Gastrocnemius medialis (tissue), 4 donors: ENCODE measurements at regions not wholly inside any gene's neighbourhood (a gene's known extent, or its start where the extent isn't known, plus 50 kb on each side); places are given as distances from the start of the nearest gene placed in this dataset.

ENCODE experiments used
- ATAC-seq, 2 donors: fragments of 150-250 bp; one replicate each; pipeline ENCODE4 v1.9.1; 2016
- DNase-seq, 2 donors: peaks; one replicate each; pipeline ENCODE4 v3.0.0-alpha.2; 2019
- H3K27ac ChIP-seq, 4 donors: fragments of 200-600 bp; sonication (generic); 1 replicate in 1 of 4; 2 replicates in 3 of 4; pipeline ENCODE4 v1.5.1; 2016 to 2018; ENCODE audit warnings: mild to moderate bottlenecking in 2 of 4, moderate library complexity in 1 of 4
- H3K27me3 ChIP-seq, 3 donors: fragments of 200-600 bp; sonication (generic) in 2 of 3; 1 replicate in 1 of 3; 2 replicates in 2 of 3; pipeline versions ENCODE4 v1.5.1 to v1.6.0; 2016 to 2019; ENCODE audit warnings: mild to moderate bottlenecking in 1 of 3, moderate library complexity in 1 of 3
- H3K36me3 ChIP-seq, 2 donors: fragments of 200-600 bp; sonication (generic) in 1 of 2; one replicate each; pipeline ENCODE4 v1.5.1; 2017 to 2018
- H3K4me1 ChIP-seq, 2 donors: fragments of 200-600 bp; sonication (generic) in 1 of 2; one replicate each; pipeline ENCODE4 v1.5.1; 2016 to 2017; ENCODE audit warnings: mild to moderate bottlenecking in 2 of 2
- H3K4me3 ChIP-seq, 4 donors: fragments of 200-600 bp; sonication (generic) in 3 of 4; 1 replicate in 1 of 4; 2 replicates in 3 of 4; pipeline ENCODE4 v1.5.1; 2016 to 2019; ENCODE audit warnings: mild to moderate bottlenecking in 2 of 4
- H3K9me3 ChIP-seq, 3 donors: fragments of 200-600 bp; sonication (generic) in 2 of 3; 1 replicate in 1 of 3; 2 replicates in 2 of 3; pipeline ENCODE4 v1.5.1; 2016 to 2019
- CTCF ChIP-seq, 5 experiments: fragments of 450-650 bp in 3 of 5; fragments of 200-600 bp in 2 of 5; sonication (generic) in 2 of 5; IDR thresholded peaks in 4 of 5; conservative IDR thresholded peaks in 1 of 5; 1 replicate in 4 of 5; 2 replicates in 1 of 5; pipeline ENCODE4 v1.5.1; 2016 to 2019; ENCODE audit warnings: antibody characterized with exemption in 5 of 5, mild to moderate bottlenecking in 3 of 5, moderate library complexity in 3 of 5
- POLR2A ChIP-seq, 2 donors: fragments of 450-650 bp; IDR thresholded peaks; one replicate each; pipeline ENCODE4 v1.6.1; 2017; ENCODE audit warnings: antibody characterized with exemption in 2 of 2, mild to moderate bottlenecking in 2 of 2, moderate library complexity in 2 of 2
- in situ Hi-C, 4 donors: fragments of 200-750 bp; cut with MboI; loops; one replicate each; pipeline versions ENCODE4 v1.15.0 to v1.8.0; 2017; ENCODE audit warnings: low sequenced_read_pairs in 4 of 4
- intact Hi-C: fragments of 100-400 bp; cut with DNase I; formaldehyde crosslinking; loops from one replicate; pipeline ENCODE4 v1.15.1; 2023; ENCODE audit warnings: low total_unique reads

GRCh38 chr7:112554591-112554990, 73.8 kb downstream of the LSMEM1 start:
- H3K27me3 ChIP-seq, result no peaks in the 10 kb centered on the region
- ATAC-seq (no peak), DNase-seq (no peak)
- H3K4me3 ChIP-seq, result no peak overlapping the region
- H3K9me3 ChIP-seq, result no peaks in the 10 kb centered on the region
- no peak overlapping the region for H3K27ac ChIP-seq
- intact Hi-C loops (loop anchor here (5.0 to 10.0 kb wide), 2 partner anchors 340 to 868 kb away; no protein-coding TSS in a partner anchor), in situ Hi-C loops (loop anchor here in 2 of 4 donors (25.0 kb wide), 2 partner anchors 858 to 1158 kb away; no protein-coding TSS in a partner anchor)
- TF ChIP-seq CTCF (IDR thresholded peaks at IDR 0.05 in 4 of 5, conservative IDR thresholded peaks at IDR 0.05 in 1 of 5), result no peak
- TF ChIP-seq POLR2A (IDR thresholded peaks at IDR 0.05), result no peak
- no peaks in the 10 kb centered on the region for H3K36me3 ChIP-seq
- no peaks in the 10 kb centered on the region for H3K4me1 ChIP-seq

GRCh38 chr7:112556633-112557032, 75.8 kb downstream of the LSMEM1 start:
- Histone ChIP-seq H3K4me1 (no peaks in the 10 kb centered on the region), H3K27ac (no peak overlapping the region), H3K36me3 (no peaks in the 10 kb centered on the region), H3K27me3 (no peaks in the 10 kb centered on the region), H3K4me3 (no peak overlapping the region), H3K9me3 (no peaks in the 10 kb centered on the region)
- intact Hi-C loops (loop anchor here (10.0 kb wide), 1 partner anchor 338 kb away; no protein-coding TSS in a partner anchor), in situ Hi-C loops (loop anchor here in 2 of 4 donors (25.0 kb wide), 2 partner anchors 856 to 1156 kb away; no protein-coding TSS in a partner anchor)
- TF ChIP-seq POLR2A (IDR thresholded peaks at IDR 0.05) (no peak), CTCF (IDR thresholded peaks at IDR 0.05 in 4 of 5, conservative IDR thresholded peaks at IDR 0.05 in 1 of 5) (no peak)
- DNase-seq (no peak), ATAC-seq (no peak)

GRCh38 chr7:112566442-112567324, 85.9 kb downstream of the LSMEM1 start:
- H3K36me3 ChIP-seq, result no peaks in the 10 kb centered on the region
- ATAC-seq (peak; percentile 78 to 88), DNase-seq (peak in 1 of 2 donors; percentile 7)
- intact Hi-C loops (no loop called here), in situ Hi-C loops (loop anchor here in 2 of 4 donors (25.0 kb wide), 2 partner anchors 846 to 1146 kb away; no protein-coding TSS in a partner anchor)
- no peaks in the 10 kb centered on the region for H3K9me3 ChIP-seq
- peaks cover 0 to 9% of the 10 kb centered on the region in 2 donors for H3K4me1 ChIP-seq
- peak overlapping the region; percentile 33 to 42 (median 40) for H3K4me3 ChIP-seq
- no peaks in the 10 kb centered on the region for H3K27me3 ChIP-seq
- H3K27ac ChIP-seq, result peak overlapping the region; percentile 64 to 83 (median 75)
- TF ChIP-seq CTCF (IDR thresholded peaks at IDR 0.05 in 4 of 5, conservative IDR thresholded peaks at IDR 0.05 in 1 of 5), result no peak
- TF ChIP-seq POLR2A (IDR thresholded peaks at IDR 0.05), result no peak

GRCh38 chr7:112567388-112567787, 86.6 kb downstream of the LSMEM1 start:
- no peak for ATAC-seq
- in situ Hi-C loops, result loop anchor here in 2 of 4 donors (25.0 kb wide), 2 partner anchors 845 to 1145 kb away; no protein-coding TSS in a partner anchor
- no peak for TF ChIP-seq POLR2A (IDR thresholded peaks at IDR 0.05)
- no peak for TF ChIP-seq CTCF (IDR thresholded peaks at IDR 0.05 in 4 of 5, conservative IDR thresholded peaks at IDR 0.05 in 1 of 5)
- intact Hi-C loops, result no loop called here
- DNase-seq, result no peak
- Histone ChIP-seq H3K27ac (peak overlapping the region; percentile 64 to 83 (median 75)), H3K4me3 (peak overlapping the region; percentile 33 to 42 (median 40)), H3K27me3 (no peaks in the 10 kb centered on the region), H3K9me3 (no peaks in the 10 kb centered on the region), H3K4me1 (peaks cover under 1 to 12% of the 10 kb centered on the region in 2 donors), H3K36me3 (no peaks in the 10 kb centered on the region)
